Omental fat pad (tissue), 3 donors: ENCODE measurements at regions not wholly inside any gene's neighbourhood (a gene's known extent, or its start where the extent isn't known, plus 50 kb on each side); places are given as distances from the start of the nearest gene placed in this dataset.

ENCODE experiments used
- ATAC-seq: fragments of 150-250 bp; one replicate; pipeline ENCODE4 v1.9.1; 2016; ENCODE audit warnings: mild to moderate bottlenecking, moderate library complexity; ENCODE audit not compliant: low FRiP score
- DNase-seq: peaks from one replicate; pipeline ENCODE4 v3.0.0-alpha.2; 2019; ENCODE audit warnings: low spot score
- CTCF ChIP-seq, 3 donors: fragments of 450-650 bp; IDR thresholded peaks; one replicate each; pipeline ENCODE4 v1.5.1; 2016 to 2017; ENCODE audit warnings: antibody characterized with exemption in 3 of 3, mild to moderate bottlenecking in 3 of 3, moderate library complexity in 2 of 3

GRCh38 chr16:72620853-72621252, 427.1 kb downstream of the ZFHX3 start:
- ATAC-seq (no peak), DNase-seq (no peak)
- TF ChIP-seq CTCF (IDR thresholded peaks at IDR 0.05) = no peak

GRCh38 chr16:72620348-72620747, 427.6 kb downstream of the ZFHX3 start:
- DNase-seq = no peak
- no peak for ATAC-seq
- no peak for TF ChIP-seq CTCF (IDR thresholded peaks at IDR 0.05)

GRCh38 chr16:72615856-72616255, 432.1 kb downstream of the ZFHX3 start:
- DNase-seq (no peak), ATAC-seq (no peak)
- TF ChIP-seq CTCF (IDR thresholded peaks at IDR 0.05) = no peak

GRCh38 chr16:72612718-72613117, 435.2 kb downstream of the ZFHX3 start:
- ATAC-seq (no peak), DNase-seq (no peak)
- TF ChIP-seq CTCF (IDR thresholded peaks at IDR 0.05) = no peak

- DNase-seq (no peak), ATAC-seq (no peak)
- no peak for TF ChIP-seq CTCF (IDR thresholded peaks at IDR 0.05)
These were observed 435.7 kb downstream of the ZFHX3 start for GRCh38 chr16:72612256-72612655.

GRCh38 chr16:72609933-72610332, 438.0 kb upstream of the PMFBP1 start:
- ATAC-seq (no peak), DNase-seq (no peak)
- TF ChIP-seq CTCF (IDR thresholded peaks at IDR 0.05) = no peak

GRCh38 chr16:72609066-72609465, 437.1 kb upstream of the PMFBP1 start:
- TF ChIP-seq CTCF (IDR thresholded peaks at IDR 0.05) = no peak
- ATAC-seq (no peak), DNase-seq (no peak)
